Panc1 (cell line): ENCODE measurements at regions not wholly inside any gene's neighbourhood (a gene's known extent, or its start where the extent isn't known, plus 50 kb on each side); places are given as distances from the start of the nearest gene placed in this dataset.

Experiments used
- ATAC-seq: fragments of 200-7000 bp; cut with Tn5 transposase; 2 replicates; pipeline ENCODE4 v1.9.1; 2020; ENCODE audit warnings: mild to moderate bottlenecking, moderate library complexity
- BruUV-seq: library from RNA; stranded (reverse); fragments of 400-500 nt; replicated peaks from 2 replicates; lab custom pipeline; 2021; lab: Mats Ljungman, UMichigan
- CTCF ChIA-PET: fragments of 300-600 bp; sonication (Branson Sonifier 250); formaldehyde crosslinking; loops from one replicate; lab custom pipeline; 2022; ENCODE audit warnings: antibody characterized with exemption; lab: Charles Lee
- POLR2A ChIA-PET: fragments of 300-600 bp; sonication (Branson Sonifier 250); formaldehyde crosslinking; loops from one replicate; lab custom pipeline; 2022; ENCODE audit warnings: antibody characterized with exemption; lab: Charles Lee
- DNase-seq: peaks from one replicate; pipeline ENCODE4 v3.0.0-alpha.2; 2010; ENCODE audit warnings: low read depth, low spot score
- H3K27ac ChIP-seq: 2 replicates; pipeline ENCODE4 v1.5.1; 2011; ENCODE audit warnings: mild to moderate bottlenecking, low read length, inconsistent platforms
- H3K27me3 ChIP-seq: fragments of 200-500 bp; sonication (Bioruptor generic); 2 replicates; pipeline ENCODE4 v1.6.0; 2014; ENCODE audit warnings: low read length, inconsistent platforms; ENCODE audit not compliant: control insufficient read depth, insufficient read depth
- H3K36me3 ChIP-seq: fragments of 200-500 bp; sonication (Bioruptor generic); 2 replicates; pipeline ENCODE4 v1.5.1; 2014; ENCODE audit warnings: inconsistent platforms, mild to moderate bottlenecking, low read length, moderate library complexity; ENCODE audit not compliant: control insufficient read depth, insufficient read depth
- H3K4me1 ChIP-seq: 2 replicates; pipeline ENCODE4 v1.5.1; 2011; ENCODE audit warnings: inconsistent platforms, mild to moderate bottlenecking, low read length, moderate library complexity; ENCODE audit not compliant: control insufficient read depth, insufficient read depth
- H3K4me3 ChIP-seq, 2 experiments: 2 replicates each; pipeline ENCODE4 v1.5.1; 2011 to 2012; ENCODE audit warnings: low read depth in 2 of 2, low read length in 2 of 2, mild to moderate bottlenecking in 2 of 2, inconsistent platforms in 1 of 2, moderate library complexity in 1 of 2
- H3K9me3 ChIP-seq: fragments of 200-500 bp; sonication (Bioruptor generic); 2 replicates; pipeline ENCODE4 v1.5.1; 2014; ENCODE audit warnings: low read depth, mild to moderate bottlenecking, inconsistent platforms, low read length, moderate library complexity; ENCODE audit not compliant: control insufficient read depth, insufficient read depth
- CTCF ChIP-seq: fragments of 450-650 bp; IDR thresholded peaks from 2 replicates; pipeline ENCODE4 v1.5.1; 2017; ENCODE audit warnings: mild to moderate bottlenecking
- POLR2AphosphoS5 ChIP-seq: IDR thresholded peaks from 2 replicates; pipeline ENCODE4 v1.6.1; 2012; ENCODE audit warnings: mild to moderate bottlenecking, low read depth, low read length, moderate library complexity
- REST ChIP-seq, 2 experiments: IDR thresholded peaks; 2 replicates each; pipeline ENCODE4 v1.6.1; 2011 to 2012; ENCODE audit warnings: low read depth in 2 of 2, control low read depth in 1 of 2, low read length in 1 of 2, mild to moderate bottlenecking in 1 of 2, moderate library complexity in 1 of 2; ENCODE audit not compliant: insufficient read depth in 1 of 2
- SIN3A ChIP-seq: IDR thresholded peaks from 2 replicates; pipeline ENCODE4 v1.6.1; 2012; ENCODE audit warnings: low read depth, mild to moderate bottlenecking, low read length, moderate library complexity, borderline replicate concordance; ENCODE audit not compliant: insufficient read depth
- TCF7L2 ChIP-seq: IDR thresholded peaks from 2 replicates; pipeline ENCODE4 v1.6.1; 2011; ENCODE audit warnings: mild to moderate bottlenecking, low read depth, low read length, inconsistent platforms
- in situ Hi-C: cut with HindIII; loops from 2 replicates; pipeline ENCODE4 v1.10.0; 2016; ENCODE audit warnings: low sequenced_read_pairs, low pct_unique_long_range_greater_than_20kb
- intact Hi-C: fragments of 100-400 bp; cut with micrococcal nuclease; formaldehyde crosslinking; loops from one replicate; pipeline ENCODE4 v1.10.0; 2022; ENCODE audit not compliant: unreplicated experiment

GRCh38 chr1:78834201-78834741 is 172.3 kb downstream of the ADGRL4 start:
- no TSS peak for BruUV-seq

GRCh38 chr1:78836726-78837125 is 169.8 kb downstream of the ADGRL4 start:
- Histone ChIP-seq H3K27ac (no peak overlapping the region), H3K9me3 (no peaks in the 10 kb centered on the region), H3K36me3 (no peaks in the 10 kb centered on the region), H3K4me1 (peaks cover 4% of the 10 kb centered on the region), H3K27me3 (no peaks in the 10 kb centered on the region), H3K4me3 (no peak overlapping the region)
- DNase-seq (no peak), ATAC-seq (no peak)
- intact Hi-C loops: no loop called here
- ChIA-PET POLR2A (no interaction called here), CTCF (no interaction called here)
- no peak for TF ChIP-seq SIN3A
- no peak for TF ChIP-seq CTCF
- no peak for TF ChIP-seq REST (IDR thresholded peaks at IDR 0.05; ENCODE audit: insufficient read depth in 1 of 2, low read depth in 2 of 2, low read length in 1 of 2)
- TF ChIP-seq POLR2AphosphoS5: no peak
- no peak for TF ChIP-seq TCF7L2
- BruUV-seq: no TSS peak
- in situ Hi-C loops: no loop called here

More at GRCh38 chr1:78834201-78834741, 172.3 kb downstream of the ADGRL4 start:
- in situ Hi-C loops (no loop called here), intact Hi-C loops (no loop called here)
- ATAC-seq (no peak), DNase-seq (no peak)
- POLR2A ChIA-PET: no interaction called here
- H3K9me3 ChIP-seq: no peaks in the 10 kb centered on the region
- no peak overlapping the region for H3K4me3 ChIP-seq
- no peak for TF ChIP-seq SIN3A
- TF ChIP-seq REST (IDR thresholded peaks at IDR 0.05; ENCODE audit: insufficient read depth in 1 of 2, low read depth in 2 of 2, low read length in 1 of 2): no peak
- no peak for TF ChIP-seq TCF7L2
- no peak for TF ChIP-seq CTCF
- no peak for TF ChIP-seq POLR2AphosphoS5
- H3K4me1 ChIP-seq: no peaks in the 10 kb centered on the region
- no peaks in the 10 kb centered on the region for H3K27me3 ChIP-seq
- H3K36me3 ChIP-seq: no peaks in the 10 kb centered on the region
- CTCF ChIA-PET: no interaction called here
- H3K27ac ChIP-seq: no peak overlapping the region
